ENCODE measurements at regions not wholly inside any gene's neighbourhood (a gene's known extent, or its start where the extent isn't known, plus 50 kb on each side); places are given as distances from the start of the nearest gene placed in this dataset.

DNA sequence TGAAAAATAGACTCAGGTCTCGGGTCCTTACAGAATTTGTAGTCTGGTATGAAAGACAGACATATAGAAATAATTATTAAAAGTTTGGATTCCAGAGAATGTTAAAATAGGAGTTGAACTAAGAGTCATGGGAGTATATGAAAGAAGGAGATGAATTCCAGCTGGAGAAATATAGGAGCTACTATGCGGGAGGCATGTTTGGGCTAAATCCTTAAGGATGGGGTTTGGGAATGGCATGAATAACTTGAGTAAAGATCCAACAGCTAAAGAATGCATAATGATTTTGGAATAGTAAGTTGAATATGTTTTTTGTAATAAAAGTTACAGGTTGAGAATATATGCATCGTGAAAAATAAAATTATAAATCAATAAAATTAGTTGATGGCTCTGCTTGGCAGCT lies 129.4 kb upstream of the SLC5A12 start:
- no peak for TF ChIP-seq CTCF (IDR thresholded peaks at IDR 0.05 in 2 of 3, conservative IDR thresholded peaks at IDR 0.05 in 1 of 3; ENCODE audit: borderline replicate concordance in 1 of 3, insufficient read depth in 1 of 3, low read depth in 2 of 3, low read length in 2 of 3)
- no peak for TF ChIP-seq SIN3A (IDR thresholded peaks at IDR 0.05; ENCODE audit: low read depth)
- TF ChIP-seq RAD21 (IDR thresholded peaks at IDR 0.05; ENCODE audit: low read depth), result no peak
- no peak for TF ChIP-seq CEBPB (IDR thresholded peaks at IDR 0.05; ENCODE audit: low read depth)
- no peak for TF ChIP-seq POLR2A (IDR thresholded peaks at IDR 0.05; ENCODE audit: borderline replicate concordance, extremely low read depth, insufficient read depth, insufficient read length)
- TF ChIP-seq REST (IDR thresholded peaks at IDR 0.05; ENCODE audit: low read depth), result no peak

Measured in HCT116 (cell line).